ENCODE measurements at regions not wholly inside any gene's neighbourhood (a gene's known extent, or its start where the extent isn't known, plus 50 kb on each side); places are given as distances from the start of the nearest gene placed in this dataset.
"Not testable (repeated sequence)": the region's sequence is repeated elsewhere in the genome, so short reads cannot be mapped to it uniquely, and the experiment has no call there.

- intact Hi-C loops (cut with DNase I, micrococcal nuclease): no loop called here
- Histone ChIP-seq H3K4me1 (ENCODE audit: low read depth) (no peaks in the 10 kb centered on the region), H3K36me3 (ENCODE audit: low read depth) (no peaks in the 10 kb centered on the region), H3K4me3 (no peak overlapping the region), H3K9me3 (no peaks in the 10 kb centered on the region)
- ATAC-seq (no peak), DNase-seq (no peak)
- TF ChIP-seq CTCF (IDR thresholded peaks at IDR 0.05): no peak
Measured at GRCh38 chr6:55117267-55117666, 57.0 kb upstream of the HCRTR2 start.

- H3K9me3 ChIP-seq; H3K36me3 ChIP-seq (ENCODE audit: low read depth); H3K4me1 ChIP-seq (ENCODE audit: low read depth); DNase-seq; H3K4me3 ChIP-seq; intact Hi-C loops (cut with DNase I, micrococcal nuclease); ATAC-seq: not testable (repeated sequence)
Measured at GRCh38 chr6:55124241-55124640, 50.1 kb upstream of the HCRTR2 start.

All from mucosa of descending colon (tissue), 3 donors.